SU-DHL-6 (cell line): ENCODE measurements at regions not wholly inside any gene's neighbourhood (a gene's known extent, or its start where the extent isn't known, plus 50 kb on each side); places are given as distances from the start of the nearest gene placed in this dataset.

Experiments used
- CTCF ChIP-seq: fragments of 200-600 bp; sonication (generic); IDR thresholded peaks from one replicate; pipeline ENCODE4 v1.5.1; 2017; ENCODE audit warnings: antibody characterized with exemption, mild to moderate bottlenecking, low read length, moderate library complexity; ENCODE audit not compliant: insufficient read depth, poor library complexity, severe bottlenecking
- EZH2phosphoT487 ChIP-seq: fragments of 200-600 bp; sonication (generic), shearing (Covaris generic); conservative IDR thresholded peaks from 2 replicates; pipeline ENCODE4 v1.6.1; 2018; ENCODE audit warnings: mild to moderate bottlenecking, antibody characterized with exemption, low read length, moderate library complexity, mixed read lengths

GRCh38 chr21:34198231-34199120, 125.1 kb downstream of the MRPS6 start:
- TF ChIP-seq CTCF, result no peak
- no peak for TF ChIP-seq EZH2phosphoT487
